ENCODE measurements at regions not wholly inside any gene's neighbourhood (a gene's known extent, or its start where the extent isn't known, plus 50 kb on each side); places are given as distances from the start of the nearest gene placed in this dataset.
"Not testable (repeated sequence)": the region's sequence is repeated elsewhere in the genome, so short reads cannot be mapped to it uniquely, and the experiment has no call there.

DNA sequence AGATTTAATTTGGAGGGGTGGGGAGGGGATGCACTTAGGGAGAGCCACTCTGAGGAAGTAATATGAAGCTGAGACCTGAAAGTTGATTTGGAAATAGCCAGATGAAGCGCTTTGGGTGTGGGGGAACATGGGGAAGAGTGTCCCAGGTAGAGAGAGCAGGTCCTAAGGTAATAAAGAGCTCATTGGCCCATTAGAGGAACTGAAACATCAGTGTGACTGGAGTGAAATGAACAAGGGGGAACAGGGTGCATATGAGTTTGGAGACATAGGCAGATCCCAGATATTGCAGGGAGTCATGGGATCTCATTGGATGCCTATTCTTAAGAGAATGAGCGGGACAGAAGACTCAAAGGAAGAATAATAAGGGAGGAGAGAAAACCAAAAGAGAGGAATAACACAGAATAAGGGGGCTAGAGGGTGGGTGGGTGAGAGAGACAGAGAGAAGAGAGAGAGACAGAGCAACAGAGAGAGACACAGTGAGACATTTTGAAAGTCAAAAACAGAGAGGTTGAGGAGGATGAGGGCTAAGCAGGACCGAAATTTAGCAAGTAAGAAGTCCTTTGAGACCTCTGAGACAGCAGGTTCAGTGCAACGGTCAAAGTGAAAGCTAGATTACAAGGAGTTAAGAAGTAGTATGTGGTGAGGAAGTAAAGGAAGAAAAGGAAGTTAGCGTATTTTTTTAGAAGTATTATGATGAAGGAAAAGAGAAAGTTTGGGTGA, 54.1 kb upstream of the NOTCH2NLA start:
- DNase-seq (ENCODE audit: low read depth in 2 of 2) = not testable (repeated sequence)

DNA sequence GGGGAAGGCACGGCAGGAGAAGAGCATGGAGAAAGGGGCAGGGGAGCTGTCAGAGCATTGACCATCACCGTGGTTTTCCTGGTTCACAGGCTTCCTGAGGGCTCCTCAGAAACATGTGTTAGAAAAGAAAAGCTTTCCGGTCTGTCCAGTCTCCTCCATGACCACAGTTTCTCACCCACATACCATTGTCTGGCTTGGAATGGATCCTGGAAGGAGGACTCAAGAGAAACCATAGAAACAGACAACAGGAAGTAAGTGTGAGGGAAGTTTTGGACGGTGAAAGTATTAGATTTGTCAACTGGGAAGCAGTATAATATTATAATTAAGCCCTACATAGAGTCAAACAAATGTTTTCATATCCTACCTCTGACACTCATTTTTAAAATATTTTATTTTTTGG, 52.7 kb upstream of the NOTCH2NLA start:
- not testable (repeated sequence) for DNase-seq (ENCODE audit: low read depth in 2 of 2)

DNA sequence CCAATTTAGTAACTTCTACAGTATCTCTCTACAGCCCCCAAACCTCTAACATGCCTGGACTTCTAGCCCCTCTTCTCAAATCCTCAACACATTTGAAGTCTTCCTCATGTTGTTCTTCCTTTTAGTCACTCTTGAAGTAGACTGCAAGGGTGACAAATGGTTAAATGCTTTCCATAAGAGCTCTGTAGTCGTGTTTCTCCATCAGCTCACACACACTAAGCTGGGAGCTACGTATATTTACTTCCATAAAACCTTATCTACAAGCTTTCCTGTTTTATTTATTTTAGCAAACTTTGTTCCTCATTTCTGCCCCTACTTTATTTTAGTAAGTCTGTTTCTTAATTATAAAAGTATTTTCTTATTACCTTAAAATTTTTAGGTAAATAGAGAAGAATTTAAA, 49.9 kb upstream of the NOTCH2NLA start:
- DNase-seq (ENCODE audit: low read depth in 2 of 2) = not testable (repeated sequence)

Data from activated CD8-positive, alpha-beta memory T cell treated with anti-CD3 and anti-CD28 coated beads for 4 hours (primary cell).